Hepatocyte (in vitro differentiated cells): ENCODE measurements at regions not wholly inside any gene's neighbourhood (a gene's known extent, or its start where the extent isn't known, plus 50 kb on each side); places are given as distances from the start of the nearest gene placed in this dataset.

Source experiments
- DNase-seq: peaks from one replicate; pipeline ENCODE4 v3.0.0-alpha.2; 2016; ENCODE audit warnings: low spot score
- H2AFZ ChIP-seq: fragments of 200-600 bp; sonication (generic); 2 replicates; pipeline ENCODE4 v1.6.0; 2016; ENCODE audit warnings: antibody characterized with exemption, mild to moderate bottlenecking
- H3K27ac ChIP-seq: fragments of 200-600 bp; sonication (generic); 2 replicates; pipeline ENCODE4 v1.5.1; 2016; ENCODE audit warnings: mild to moderate bottlenecking
- H3K27me3 ChIP-seq: fragments of 200-600 bp; sonication (generic); 2 replicates; pipeline ENCODE4 v1.6.1; 2016
- H3K36me3 ChIP-seq: fragments of 200-600 bp; sonication (generic); replicated peaks from 2 replicates; pipeline ENCODE4 v1.5.1; 2016; ENCODE audit warnings: low read depth; ENCODE audit not compliant: insufficient read depth
- H3K4me1 ChIP-seq: fragments of 200-600 bp; sonication (generic); 2 replicates; pipeline ENCODE4 v1.5.1; 2016; ENCODE audit warnings: mild to moderate bottlenecking, moderate library complexity; ENCODE audit not compliant: insufficient read depth
- H3K4me2 ChIP-seq: fragments of 200-600 bp; sonication (generic); 2 replicates; pipeline ENCODE4 v1.6.0; 2016
- H3K4me3 ChIP-seq: fragments of 200-600 bp; sonication (generic); 2 replicates; pipeline ENCODE4 v1.5.1; 2016; ENCODE audit warnings: mild to moderate bottlenecking
- H3K79me2 ChIP-seq: fragments of 200-600 bp; sonication (generic); 2 replicates; pipeline ENCODE4 v1.6.0; 2017; ENCODE audit warnings: mild to moderate bottlenecking
- H3K9me2 ChIP-seq: fragments of 200-600 bp; sonication (generic); replicated peaks from 2 replicates; pipeline ENCODE4 v1.6.0; 2017; ENCODE audit warnings: mild to moderate bottlenecking; ENCODE audit not compliant: insufficient read depth
- H3K9me3 ChIP-seq: fragments of 200-600 bp; sonication (generic); 2 replicates; pipeline ENCODE4 v1.5.1; 2016; ENCODE audit warnings: low read depth, mild to moderate bottlenecking
- H4K20me1 ChIP-seq: fragments of 200-600 bp; sonication (generic); 2 replicates; pipeline ENCODE4 v1.6.0; 2016; ENCODE audit warnings: mild to moderate bottlenecking; ENCODE audit not compliant: insufficient read depth, poor library complexity, severe bottlenecking
- EZH2 ChIP-seq: fragments of 200-600 bp; sonication (generic); IDR thresholded peaks from 2 replicates; pipeline ENCODE4 v1.6.1; 2016; ENCODE audit warnings: antibody characterized with exemption, mild to moderate bottlenecking, borderline replicate concordance
- EZH2phosphoT487 ChIP-seq: fragments of 200-600 bp; sonication (generic); IDR thresholded peaks from one replicate; pipeline ENCODE4 v1.6.1; 2018; ENCODE audit warnings: antibody characterized with exemption, mild to moderate bottlenecking, low read depth, moderate library complexity; ENCODE audit not compliant: unreplicated experiment, severe bottlenecking
- whole genome bisulfite sequencing: methylation state at CpG from one replicate; pipeline ENCODE4 v1.1.6; 2016; ENCODE audit warnings: low lambda C conversion rate; ENCODE audit errors: missing lambda C conversion rate; 5-methylcytosine and 5-hydroxymethylcytosine counted together
- TF ChIP-seq, protein P1 (sequence below): fragments of 200-600 bp; sonication (generic); IDR thresholded peaks from 2 replicates; pipeline ENCODE4 v1.5.1; 2016; ENCODE audit warnings: antibody characterized with exemption, mild to moderate bottlenecking; ENCODE audit not compliant: poor library complexity

DNA sequence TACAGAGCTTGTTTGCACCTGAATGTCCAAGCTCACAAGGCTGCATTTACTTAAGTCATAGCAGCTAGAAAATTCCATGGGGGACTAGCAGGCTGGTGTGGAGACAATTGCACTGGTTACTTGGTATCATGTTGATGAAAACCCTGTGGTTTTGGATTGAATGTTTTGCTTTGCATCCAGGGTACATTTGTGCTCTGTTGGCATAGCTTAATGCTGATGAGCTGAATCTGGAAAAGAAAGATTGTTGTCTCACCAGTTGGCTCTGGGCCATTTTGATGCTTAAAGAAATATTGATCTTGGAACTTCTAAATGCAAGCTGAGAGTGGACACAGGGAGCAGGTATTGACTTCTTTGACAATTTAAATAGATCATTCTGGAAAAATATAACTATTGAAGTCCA, 122.5 kb upstream of the MBL2 start:
- H3K4me2 ChIP-seq = no peak overlapping the region
- H3K79me2 ChIP-seq = no peaks in the 10 kb centered on the region
- TF ChIP-seq EZH2 = no peak
- TF ChIP-seq, protein P1, sequence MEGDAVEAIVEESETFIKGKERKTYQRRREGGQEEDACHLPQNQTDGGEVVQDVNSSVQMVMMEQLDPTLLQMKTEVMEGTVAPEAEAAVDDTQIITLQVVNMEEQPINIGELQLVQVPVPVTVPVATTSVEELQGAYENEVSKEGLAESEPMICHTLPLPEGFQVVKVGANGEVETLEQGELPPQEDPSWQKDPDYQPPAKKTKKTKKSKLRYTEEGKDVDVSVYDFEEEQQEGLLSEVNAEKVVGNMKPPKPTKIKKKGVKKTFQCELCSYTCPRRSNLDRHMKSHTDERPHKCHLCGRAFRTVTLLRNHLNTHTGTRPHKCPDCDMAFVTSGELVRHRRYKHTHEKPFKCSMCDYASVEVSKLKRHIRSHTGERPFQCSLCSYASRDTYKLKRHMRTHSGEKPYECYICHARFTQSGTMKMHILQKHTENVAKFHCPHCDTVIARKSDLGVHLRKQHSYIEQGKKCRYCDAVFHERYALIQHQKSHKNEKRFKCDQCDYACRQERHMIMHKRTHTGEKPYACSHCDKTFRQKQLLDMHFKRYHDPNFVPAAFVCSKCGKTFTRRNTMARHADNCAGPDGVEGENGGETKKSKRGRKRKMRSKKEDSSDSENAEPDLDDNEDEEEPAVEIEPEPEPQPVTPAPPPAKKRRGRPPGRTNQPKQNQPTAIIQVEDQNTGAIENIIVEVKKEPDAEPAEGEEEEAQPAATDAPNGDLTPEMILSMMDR = no peak
- TF ChIP-seq EZH2phosphoT487 = no peak
- H3K27ac ChIP-seq = no peak overlapping the region
- DNase-seq = no peak
- H3K4me3 ChIP-seq = no peak overlapping the region
- no peaks in the 10 kb centered on the region for H4K20me1 ChIP-seq
- no peaks in the 10 kb centered on the region for H3K9me2 ChIP-seq
- H3K4me1 ChIP-seq = no peaks in the 10 kb centered on the region
- no peak overlapping the region for H2AFZ ChIP-seq
- H3K27me3 ChIP-seq = no peaks in the 10 kb centered on the region
- no peaks in the 10 kb centered on the region for H3K9me3 ChIP-seq
- no peaks in the 10 kb centered on the region for H3K36me3 ChIP-seq

DNA sequence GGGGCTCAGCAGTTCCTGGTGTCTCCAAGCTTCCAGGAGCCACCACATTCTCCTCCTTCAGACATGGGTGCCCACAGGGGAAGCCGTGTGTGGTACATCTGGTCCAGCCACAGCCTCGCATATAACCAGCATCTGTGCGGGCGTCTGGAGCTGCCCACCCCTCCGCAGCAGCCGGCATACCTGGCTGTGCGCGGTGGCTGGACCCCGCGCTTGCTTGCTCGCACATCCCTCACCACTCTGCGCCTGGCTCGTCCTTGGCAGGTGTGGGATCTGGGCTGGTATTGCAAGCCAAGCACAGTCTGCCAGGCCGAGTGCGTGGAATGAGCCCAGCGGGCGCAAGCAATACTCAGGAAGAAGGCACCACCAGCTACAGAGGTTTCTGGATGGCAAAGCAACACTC, 117.7 kb upstream of the MBL2 start:
- H3K4me3 ChIP-seq = no peak overlapping the region
- no peak overlapping the region for H3K27ac ChIP-seq
- H3K9me3 ChIP-seq = no peaks in the 10 kb centered on the region
- H3K27me3 ChIP-seq = no peaks in the 10 kb centered on the region
- no peaks in the 10 kb centered on the region for H3K9me2 ChIP-seq
- H3K79me2 ChIP-seq = no peaks in the 10 kb centered on the region
- WGBS = 97% methylated on average over 17 of the region's 17 CpGs
- no peak for DNase-seq
- H3K4me1 ChIP-seq = no peaks in the 10 kb centered on the region
- no peaks in the 10 kb centered on the region for H4K20me1 ChIP-seq
- TF ChIP-seq EZH2 = no peak
- TF ChIP-seq EZH2phosphoT487 = no peak
- TF ChIP-seq, protein P1 = no peak
- H3K36me3 ChIP-seq = no peaks in the 10 kb centered on the region
- H3K4me2 ChIP-seq = no peak overlapping the region
- H2AFZ ChIP-seq = no peak overlapping the region

DNA sequence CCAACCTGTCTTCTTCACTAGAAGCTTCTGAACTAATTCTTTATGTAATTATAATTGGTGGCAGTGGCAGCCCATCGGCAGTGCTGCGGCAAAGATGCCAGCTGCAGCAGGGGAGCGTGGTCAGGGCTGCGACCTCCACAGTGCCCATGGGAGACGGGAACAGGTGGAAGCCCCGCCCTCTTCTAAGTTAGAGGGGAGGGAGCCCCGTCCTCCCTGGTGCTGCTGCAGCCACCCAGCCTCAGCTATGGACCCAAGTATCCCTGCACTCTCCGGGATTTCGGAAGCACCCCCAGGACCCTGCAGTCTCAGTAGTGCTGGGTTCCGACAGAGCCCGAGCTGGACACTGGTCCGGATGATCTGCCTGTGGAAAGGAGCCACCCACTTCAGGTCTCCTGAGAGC, 117.0 kb upstream of the MBL2 start:
- Histone ChIP-seq H3K9me3 (no peaks in the 10 kb centered on the region), H3K79me2 (no peaks in the 10 kb centered on the region), H3K36me3 (no peaks in the 10 kb centered on the region), H3K4me2 (no peak overlapping the region), H3K27ac (no peak overlapping the region), H3K9me2 (no peaks in the 10 kb centered on the region), H3K4me3 (no peak overlapping the region), H4K20me1 (no peaks in the 10 kb centered on the region), H2AFZ (no peak overlapping the region), H3K27me3 (no peaks in the 10 kb centered on the region), H3K4me1 (no peaks in the 10 kb centered on the region)
- WGBS = 96% methylated on average over 12 of the region's 12 CpGs
- TF ChIP-seq, protein P1 = no peak
- no peak for TF ChIP-seq EZH2
- no peak for TF ChIP-seq EZH2phosphoT487
- DNase-seq = no peak
